DMS53 (cell line): ENCODE measurements at regions not wholly inside any gene's neighbourhood (a gene's known extent, or its start where the extent isn't known, plus 50 kb on each side); places are given as distances from the start of the nearest gene placed in this dataset.
"Not testable (repeated sequence)": the region's sequence is repeated elsewhere in the genome, so short reads cannot be mapped to it uniquely, and the experiment has no call there.

Source experiments
- DNase-seq: peaks from one replicate; lab custom pipeline; 2025; lab: John Stamatoyannopoulos, UW

GRCh38 chr3:27779176-27779575 is 57.1 kb upstream of the EOMES start:
- DNase-seq = no peak

- DNase-seq = no peak
These were observed 67.3 kb upstream of the EOMES start for GRCh38 chr3:27789420-27789819.

GRCh38 chr3:27791956-27792355 is 69.8 kb upstream of the EOMES start:
- no peak for DNase-seq

- no peak for DNase-seq
These were observed 70.7 kb upstream of the EOMES start for GRCh38 chr3:27792869-27793268.

- DNase-seq = no peak
These were observed 72.1 kb upstream of the EOMES start for GRCh38 chr3:27794211-27794610.

GRCh38 chr3:27796365-27796875 is 74.3 kb upstream of the EOMES start:
- no peak for DNase-seq

GRCh38 chr3:27797773-27798172 is 75.7 kb upstream of the EOMES start:
- DNase-seq = no peak

GRCh38 chr3:27800261-27800660 is 78.1 kb upstream of the EOMES start:
- DNase-seq = no peak

GRCh38 chr3:27802425-27802824 is 80.3 kb upstream of the EOMES start:
- DNase-seq = no peak

GRCh38 chr3:27802849-27803248 is 80.7 kb upstream of the EOMES start:
- DNase-seq = no peak

- DNase-seq = no peak
These were observed 83.2 kb upstream of the EOMES start for GRCh38 chr3:27805282-27805681.

GRCh38 chr3:27813255-27813654 is 91.1 kb upstream of the EOMES start:
- no peak for DNase-seq

GRCh38 chr3:27821609-27822008 is 99.5 kb upstream of the EOMES start:
- not testable (repeated sequence) for DNase-seq

GRCh38 chr3:27824312-27825200 is 102.4 kb upstream of the EOMES start:
- DNase-seq = no peak

GRCh38 chr3:27826448-27826847 is 104.3 kb upstream of the EOMES start:
- no peak for DNase-seq

- no peak for DNase-seq
These were observed 104.9 kb upstream of the EOMES start for GRCh38 chr3:27827041-27827440.

- DNase-seq = no peak
These were observed 118.9 kb upstream of the EOMES start for GRCh38 chr3:27840807-27841594.

- DNase-seq = no peak
These were observed 122.0 kb upstream of the EOMES start for GRCh38 chr3:27844052-27844675.

- no peak for DNase-seq
These were observed 125.6 kb upstream of the EOMES start for GRCh38 chr3:27847697-27848096.

- DNase-seq = no peak
These were observed 126.7 kb upstream of the EOMES start for GRCh38 chr3:27848826-27849225.

- DNase-seq = no peak
These were observed 137.7 kb upstream of the EOMES start for GRCh38 chr3:27859821-27860220.
